ENCODE measurements at regions not wholly inside any gene's neighbourhood (a gene's known extent, or its start where the extent isn't known, plus 50 kb on each side); places are given as distances from the start of the nearest gene placed in this dataset.

DNA sequence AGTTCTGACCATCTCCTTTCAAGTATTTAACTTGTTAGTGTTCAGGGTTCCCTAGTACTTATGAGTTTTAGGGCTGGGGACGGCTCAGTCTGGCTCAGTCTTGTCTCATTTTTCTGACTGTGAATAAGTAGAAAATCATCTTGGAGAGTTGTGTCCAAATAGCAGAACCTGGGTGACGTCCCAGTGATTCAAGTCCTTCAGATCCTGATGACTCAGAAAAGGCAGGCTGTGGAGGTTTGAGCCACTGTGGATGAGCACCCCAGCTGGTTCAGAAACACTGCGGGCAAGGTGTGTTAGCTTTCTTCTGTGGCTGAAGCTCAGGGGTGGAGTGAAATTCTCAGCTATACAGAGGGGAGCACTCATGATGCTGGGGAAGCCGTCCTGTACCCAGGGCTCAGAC is 154.4 kb upstream of the NPY start:
- no peak overlapping the region for H2AFZ ChIP-seq (ENCODE audit: insufficient read depth, low read depth, low read length, poor library complexity, severe bottlenecking)
- intact Hi-C loops (cut with micrococcal nuclease), result no loop called here
- H3K9ac ChIP-seq (ENCODE audit: insufficient read depth, low read length, poor library complexity, severe bottlenecking), result no peak overlapping the region
- H3K27ac Mint-ChIP-seq, result no peak overlapping the region
- no peaks in the 10 kb centered on the region for H3K27me3 ChIP-seq (ENCODE audit: control insufficient read depth in 2 of 2, insufficient read depth in 2 of 2, low read length in 2 of 2)
- no peak overlapping the region for H3K4me2 ChIP-seq (replicated peaks; ENCODE audit: extremely low read depth, low read length, poor library complexity, severe bottlenecking)
- H3K36me3 ChIP-seq (replicated peaks in 1 of 2; ENCODE audit: control insufficient read depth in 1 of 2, insufficient read depth in 2 of 2, low read length in 2 of 2), result no peaks in the 10 kb centered on the region
- WGBS (ENCODE audit: insufficient coverage), result 97% methylated on average over 4 of the region's 4 CpGs
- H3K36me3 Mint-ChIP-seq, result no peaks in the 10 kb centered on the region
- H3K4me1 Mint-ChIP-seq, result no peaks in the 10 kb centered on the region
- H3K4me3 ChIP-seq (replicated peaks in 1 of 3; ENCODE audit: low read depth in 2 of 3, low read length in 3 of 3), result no peak overlapping the region
- TF ChIP-seq, protein P1, sequence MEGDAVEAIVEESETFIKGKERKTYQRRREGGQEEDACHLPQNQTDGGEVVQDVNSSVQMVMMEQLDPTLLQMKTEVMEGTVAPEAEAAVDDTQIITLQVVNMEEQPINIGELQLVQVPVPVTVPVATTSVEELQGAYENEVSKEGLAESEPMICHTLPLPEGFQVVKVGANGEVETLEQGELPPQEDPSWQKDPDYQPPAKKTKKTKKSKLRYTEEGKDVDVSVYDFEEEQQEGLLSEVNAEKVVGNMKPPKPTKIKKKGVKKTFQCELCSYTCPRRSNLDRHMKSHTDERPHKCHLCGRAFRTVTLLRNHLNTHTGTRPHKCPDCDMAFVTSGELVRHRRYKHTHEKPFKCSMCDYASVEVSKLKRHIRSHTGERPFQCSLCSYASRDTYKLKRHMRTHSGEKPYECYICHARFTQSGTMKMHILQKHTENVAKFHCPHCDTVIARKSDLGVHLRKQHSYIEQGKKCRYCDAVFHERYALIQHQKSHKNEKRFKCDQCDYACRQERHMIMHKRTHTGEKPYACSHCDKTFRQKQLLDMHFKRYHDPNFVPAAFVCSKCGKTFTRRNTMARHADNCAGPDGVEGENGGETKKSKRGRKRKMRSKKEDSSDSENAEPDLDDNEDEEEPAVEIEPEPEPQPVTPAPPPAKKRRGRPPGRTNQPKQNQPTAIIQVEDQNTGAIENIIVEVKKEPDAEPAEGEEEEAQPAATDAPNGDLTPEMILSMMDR (IDR thresholded peaks at IDR 0.05), result no peak
- H3K79me2 ChIP-seq (ENCODE audit: insufficient read depth, low read length), result no peaks in the 10 kb centered on the region
- no peak for DNase-seq
- no peak overlapping the region for H3K27ac ChIP-seq (ENCODE audit: low read depth in 1 of 2, low read length in 2 of 2)
- H4K20me1 ChIP-seq (ENCODE audit: insufficient read depth, low read length), result no peaks in the 10 kb centered on the region
- H3K4me3 Mint-ChIP-seq, result no peak overlapping the region
- no peaks in the 10 kb centered on the region for H3K9me3 ChIP-seq (replicated peaks in 1 of 2; ENCODE audit: control insufficient read depth in 1 of 2, insufficient read depth in 1 of 2, low read length in 2 of 2)
- peaks cover 0 to 6% (median 1%) of the 10 kb centered on the region in 3 donors for H3K27me3 Mint-ChIP-seq (ENCODE audit: low read depth in 3 of 3)
- H3K4me1 ChIP-seq (ENCODE audit: control insufficient read depth in 1 of 2, insufficient read depth in 2 of 2, low read length in 2 of 2), result no peaks in the 10 kb centered on the region
- H3K9me3 Mint-ChIP-seq, result peaks cover 0 to 4% (median 0%) of the 10 kb centered on the region in 7 donors

DNA sequence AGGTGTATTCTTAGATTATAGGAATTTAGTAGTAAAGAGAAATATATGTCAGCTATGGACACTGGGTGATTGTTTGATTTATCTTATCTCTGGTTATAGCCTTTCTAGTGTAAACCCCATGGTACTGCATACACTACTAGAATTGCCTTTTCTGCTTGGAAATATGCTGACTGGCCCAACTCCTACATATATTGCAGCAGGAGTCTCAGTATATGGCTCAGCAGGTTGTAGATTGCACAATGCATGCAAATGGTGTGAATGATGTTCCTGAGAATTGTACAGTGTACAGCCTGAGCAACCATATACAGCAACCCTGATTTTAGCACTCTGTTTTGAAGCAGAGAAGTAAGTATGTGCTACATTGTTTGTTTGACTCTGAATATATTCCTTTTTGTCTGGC is 153.4 kb upstream of the NPY start:
- Histone ChIP-seq H3K9ac (ENCODE audit: insufficient read depth, low read length, poor library complexity, severe bottlenecking) (no peak overlapping the region), H3K4me1 (ENCODE audit: control insufficient read depth in 1 of 2, insufficient read depth in 2 of 2, low read length in 2 of 2) (no peaks in the 10 kb centered on the region), H2AFZ (ENCODE audit: insufficient read depth, low read depth, low read length, poor library complexity, severe bottlenecking) (no peak overlapping the region), H3K27ac (ENCODE audit: low read depth in 1 of 2, low read length in 2 of 2) (no peak overlapping the region), H4K20me1 (ENCODE audit: insufficient read depth, low read length) (no peaks in the 10 kb centered on the region), H3K4me3 (replicated peaks in 1 of 3; ENCODE audit: low read depth in 2 of 3, low read length in 3 of 3) (no peak overlapping the region), H3K27me3 (ENCODE audit: control insufficient read depth in 2 of 2, insufficient read depth in 2 of 2, low read length in 2 of 2) (no peaks in the 10 kb centered on the region), H3K36me3 (replicated peaks in 1 of 2; ENCODE audit: control insufficient read depth in 1 of 2, insufficient read depth in 2 of 2, low read length in 2 of 2) (no peaks in the 10 kb centered on the region), H3K79me2 (ENCODE audit: insufficient read depth, low read length) (no peaks in the 10 kb centered on the region), H3K4me2 (replicated peaks; ENCODE audit: extremely low read depth, low read length, poor library complexity, severe bottlenecking) (no peak overlapping the region), H3K9me3 (replicated peaks in 1 of 2; ENCODE audit: control insufficient read depth in 1 of 2, insufficient read depth in 1 of 2, low read length in 2 of 2) (no peaks in the 10 kb centered on the region)
- intact Hi-C loops (cut with micrococcal nuclease), result no loop called here
- Mint-ChIP-seq H3K4me3 (no peak overlapping the region), H3K27me3 (ENCODE audit: low read depth in 3 of 3) (peaks cover 0 to 12% (median 2%) of the 10 kb centered on the region in 3 donors), H3K9me3 (peaks cover 0 to 9% (median 2%) of the 10 kb centered on the region in 7 donors), H3K36me3 (no peaks in the 10 kb centered on the region), H3K27ac (no peak overlapping the region), H3K4me1 (no peaks in the 10 kb centered on the region)
- TF ChIP-seq, protein P1 (IDR thresholded peaks at IDR 0.05), result no peak
- DNase-seq, result no peak
